Erythroblast (primary cell): ENCODE measurements at regions not wholly inside any gene's neighbourhood (a gene's known extent, or its start where the extent isn't known, plus 50 kb on each side); places are given as distances from the start of the nearest gene placed in this dataset.

Experiments used
- GATA1 ChIP-seq: IDR thresholded peaks from 2 replicates; pipeline ENCODE4 v1.6.1; 2011; ENCODE audit warnings: low read depth, mild to moderate bottlenecking, control low read depth, low read length, moderate library complexity
- POLR2A ChIP-seq: IDR thresholded peaks from 2 replicates; pipeline ENCODE4 v1.6.1; 2011; ENCODE audit warnings: mild to moderate bottlenecking, low read length

DNA sequence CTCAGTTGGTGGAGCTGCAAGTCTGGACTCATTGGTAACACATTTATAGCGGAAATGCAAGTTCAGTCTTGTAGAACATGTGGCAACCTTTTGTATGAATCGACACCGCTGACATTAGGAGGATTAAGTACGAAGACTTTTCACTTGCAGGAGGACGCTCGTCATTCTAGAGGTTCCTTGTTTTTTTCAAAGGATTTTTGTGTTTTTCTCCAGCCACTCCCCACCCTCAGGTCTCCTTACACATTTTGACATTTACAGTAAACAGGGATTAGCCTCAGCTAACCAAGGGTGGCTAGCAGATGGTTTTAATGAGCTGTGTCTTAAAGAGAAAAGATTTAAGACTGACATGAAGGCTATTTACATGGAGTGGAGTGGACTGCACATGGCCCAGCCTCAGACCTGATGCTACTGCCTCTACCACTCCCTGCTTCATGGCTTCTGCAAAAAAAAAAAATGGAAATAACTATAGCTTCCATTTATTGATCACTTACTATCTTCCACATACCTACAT is 173.8 kb downstream of the TRIB2 start:
- no peak for TF ChIP-seq POLR2A
- TF ChIP-seq GATA1, result no peak
